AG04449 (cell line): ENCODE measurements at regions not wholly inside any gene's neighbourhood (a gene's known extent, or its start where the extent isn't known, plus 50 kb on each side); places are given as distances from the start of the nearest gene placed in this dataset.

Experiments
- CTCF ChIA-PET: fragments of 350-600 bp; formaldehyde crosslinking; extraction: SDS; loops from one replicate; lab custom pipeline; 2021; ENCODE audit warnings: antibody characterized with exemption; lab: Yijun Ruan, JAX
- POLR2A ChIA-PET: fragments of 400-600, 350-600 bp; formaldehyde crosslinking; extraction: SDS; loops from one replicate; lab custom pipeline; 2020; ENCODE audit warnings: antibody characterized with exemption, inconsistent platforms; lab: Yijun Ruan, JAX
- DNase-seq: peaks from one replicate; pipeline ENCODE4 v3.0.0-alpha.2; 2010; ENCODE audit warnings: low read depth, low spot score
- H3K4me3 ChIP-seq: 2 replicates; pipeline ENCODE4 v1.5.1; 2011; ENCODE audit warnings: low read depth, mild to moderate bottlenecking, control low read depth, low read length
- TF ChIP-seq, protein P1 (sequence below): IDR thresholded peaks from one replicate; pipeline ENCODE4 v1.5.1; 2011; ENCODE audit warnings: mild to moderate bottlenecking, moderate library complexity, low read length, control low read depth, inconsistent platforms; ENCODE audit not compliant: insufficient read depth; ENCODE audit errors: missing control alignments

DNA sequence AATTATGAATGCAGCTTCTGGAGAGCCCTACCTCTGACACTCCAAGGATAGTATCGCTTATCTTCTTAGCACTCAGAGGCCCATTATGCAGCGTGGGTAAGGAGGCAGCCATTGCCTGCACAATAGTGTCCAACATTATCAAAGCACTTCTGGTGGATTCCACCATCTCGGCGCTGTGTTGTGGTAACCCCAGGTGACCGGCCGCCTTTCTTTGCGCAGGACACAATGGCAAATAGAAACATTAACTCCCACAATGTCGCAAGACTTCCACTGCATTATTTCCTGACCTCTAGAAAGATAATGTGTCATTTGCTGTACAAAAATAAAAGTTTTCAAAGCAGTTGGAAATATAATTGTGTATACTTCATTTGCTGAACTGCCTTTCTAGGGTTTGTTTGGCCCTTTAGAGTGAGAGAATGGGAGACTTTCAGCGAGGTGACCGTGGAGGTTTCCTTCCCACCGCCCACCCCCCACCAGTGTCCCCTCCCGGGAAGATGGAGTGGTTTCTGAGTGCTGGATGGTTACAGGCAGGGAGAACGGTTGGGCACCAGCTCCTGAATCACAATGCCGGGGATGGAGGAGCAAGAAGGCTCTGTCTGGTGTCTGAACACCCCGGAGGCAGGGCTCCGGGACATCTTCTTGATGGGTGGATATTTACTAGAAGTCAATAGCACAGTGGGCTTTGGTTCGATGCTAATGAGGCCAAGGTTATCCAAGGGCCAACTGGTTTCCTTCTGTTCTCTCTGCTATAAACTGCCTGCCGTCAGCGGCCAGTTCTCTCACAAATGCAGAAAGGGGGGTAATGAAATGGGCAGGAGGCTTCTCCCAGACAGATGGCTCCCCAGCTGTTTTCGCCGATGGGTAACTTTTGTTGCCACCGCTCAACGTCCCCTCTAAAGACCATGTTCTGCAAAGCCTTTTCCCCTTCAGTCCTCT is 215.4 kb upstream of the PROX1 start:
- ChIA-PET CTCF (no interaction called here), POLR2A (no interaction called here)
- no peak overlapping the region for H3K4me3 ChIP-seq
- DNase-seq = no peak
- TF ChIP-seq, protein P1, sequence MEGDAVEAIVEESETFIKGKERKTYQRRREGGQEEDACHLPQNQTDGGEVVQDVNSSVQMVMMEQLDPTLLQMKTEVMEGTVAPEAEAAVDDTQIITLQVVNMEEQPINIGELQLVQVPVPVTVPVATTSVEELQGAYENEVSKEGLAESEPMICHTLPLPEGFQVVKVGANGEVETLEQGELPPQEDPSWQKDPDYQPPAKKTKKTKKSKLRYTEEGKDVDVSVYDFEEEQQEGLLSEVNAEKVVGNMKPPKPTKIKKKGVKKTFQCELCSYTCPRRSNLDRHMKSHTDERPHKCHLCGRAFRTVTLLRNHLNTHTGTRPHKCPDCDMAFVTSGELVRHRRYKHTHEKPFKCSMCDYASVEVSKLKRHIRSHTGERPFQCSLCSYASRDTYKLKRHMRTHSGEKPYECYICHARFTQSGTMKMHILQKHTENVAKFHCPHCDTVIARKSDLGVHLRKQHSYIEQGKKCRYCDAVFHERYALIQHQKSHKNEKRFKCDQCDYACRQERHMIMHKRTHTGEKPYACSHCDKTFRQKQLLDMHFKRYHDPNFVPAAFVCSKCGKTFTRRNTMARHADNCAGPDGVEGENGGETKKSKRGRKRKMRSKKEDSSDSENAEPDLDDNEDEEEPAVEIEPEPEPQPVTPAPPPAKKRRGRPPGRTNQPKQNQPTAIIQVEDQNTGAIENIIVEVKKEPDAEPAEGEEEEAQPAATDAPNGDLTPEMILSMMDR = no peak

DNA sequence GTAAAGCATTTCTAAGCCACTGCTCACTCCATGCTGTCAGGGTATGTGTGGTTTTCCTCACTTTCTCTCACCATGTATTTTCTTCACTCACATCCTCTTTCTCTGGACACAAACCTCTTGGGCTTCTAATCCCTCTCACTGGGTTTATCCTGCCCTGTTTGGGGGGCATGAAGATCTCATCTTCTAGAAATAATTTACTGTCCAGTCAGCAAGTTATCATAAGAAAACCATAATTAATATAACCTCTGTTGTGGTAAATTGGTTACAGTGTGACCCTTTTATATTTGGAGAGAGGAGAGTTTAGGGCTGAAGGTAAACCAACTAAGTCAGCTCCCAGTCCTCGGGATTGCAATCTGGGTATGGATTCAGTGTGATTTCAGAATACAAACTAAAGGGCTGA is 213.8 kb upstream of the PROX1 start:
- DNase-seq = no peak
- ChIA-PET POLR2A (no interaction called here), CTCF (no interaction called here)
- no peak overlapping the region for H3K4me3 ChIP-seq
- TF ChIP-seq, protein P1 = no peak

DNA sequence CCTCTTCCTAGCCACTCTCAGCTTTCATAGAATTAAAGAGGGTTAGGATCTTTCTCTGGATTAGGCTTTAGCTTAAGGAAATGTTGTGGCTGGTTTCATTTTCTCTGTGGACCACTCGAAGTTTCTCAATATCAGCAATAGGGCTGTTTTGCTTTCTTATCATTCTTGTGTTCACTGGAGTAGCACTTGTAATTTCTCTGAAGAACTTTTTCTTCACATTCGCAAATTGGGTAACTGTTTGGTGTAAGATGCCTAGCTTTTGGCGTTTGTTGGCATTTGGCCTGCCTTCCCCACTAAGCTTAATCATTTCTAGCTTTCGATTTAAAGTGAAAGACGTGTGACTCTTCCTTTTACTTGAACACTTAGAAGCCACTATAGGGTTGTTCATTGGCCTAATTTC is 210.8 kb upstream of the PROX1 start:
- POLR2A ChIA-PET = no interaction called here
- CTCF ChIA-PET = no interaction called here
- no peak overlapping the region for H3K4me3 ChIP-seq
- TF ChIP-seq, protein P1 = no peak
- DNase-seq = no peak

GRCh38 chr1:213779228-213779627 is 208.5 kb upstream of the PROX1 start:
- no peak for DNase-seq
- H3K4me3 ChIP-seq = no peak overlapping the region
- TF ChIP-seq, protein P1 = no peak
- CTCF ChIA-PET = no interaction called here
- POLR2A ChIA-PET = no interaction called here

DNA sequence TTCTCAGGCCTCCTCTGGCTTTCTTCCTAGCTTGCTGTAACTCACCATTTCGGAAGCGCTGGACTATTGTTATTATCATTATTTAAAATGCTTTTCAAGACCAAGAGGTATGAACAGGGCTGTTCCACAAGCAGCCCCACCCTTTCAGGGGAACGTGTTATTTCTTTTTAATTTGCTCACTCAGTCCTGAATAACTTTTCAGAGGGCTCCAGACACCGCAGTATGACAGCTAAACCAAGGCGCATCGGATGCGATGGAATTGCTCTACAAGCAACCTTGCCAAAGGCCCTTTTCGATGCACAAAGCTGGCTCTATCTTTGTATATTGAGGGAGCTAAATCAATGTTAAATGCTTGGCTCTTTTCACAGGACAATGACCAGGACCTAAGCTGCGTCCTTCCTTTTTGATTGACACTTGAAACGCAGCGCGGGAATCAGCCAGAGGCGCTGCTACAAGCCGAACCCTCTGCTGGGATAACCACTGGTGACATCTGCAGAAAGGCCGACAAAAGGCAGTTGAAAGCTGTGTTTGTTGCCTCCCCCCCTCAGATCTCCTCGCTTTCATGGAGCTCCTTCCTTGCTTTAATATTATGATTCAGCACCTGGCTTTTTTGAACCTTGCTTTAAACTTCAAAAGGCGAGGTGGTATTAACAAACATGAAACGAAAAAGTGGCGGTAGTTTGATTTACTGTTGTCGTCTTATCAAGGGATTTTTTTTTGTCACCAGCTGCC is 204.7 kb upstream of the PROX1 start:
- no peak overlapping the region for H3K4me3 ChIP-seq
- no peak for DNase-seq
- ChIA-PET CTCF (no interaction called here), POLR2A (no interaction called here)
- TF ChIP-seq, protein P1 = no peak

GRCh38 chr1:213783893-213784292 is 203.9 kb upstream of the PROX1 start:
- POLR2A ChIA-PET = no interaction called here
- CTCF ChIA-PET = no interaction called here

More at GRCh38 chr1:213783893-213784292, 203.9 kb upstream of the PROX1 start:
- no peak for DNase-seq
- TF ChIP-seq, protein P1 = no peak
- no peak overlapping the region for H3K4me3 ChIP-seq
